Parathyroid adenoma (tissue), 2 donors: ENCODE measurements at regions not wholly inside any gene's neighbourhood (a gene's known extent, or its start where the extent isn't known, plus 50 kb on each side); places are given as distances from the start of the nearest gene placed in this dataset.
A peak's percentile ranks its signal among the peaks of the same experiment; 100 is the strongest.

ENCODE experiments used
- H2AFZ ChIP-seq: fragments of 300-600 bp; sonication (generic); one replicate; pipeline ENCODE4 v1.7.0; 2017; ENCODE audit warnings: antibody characterized with exemption, mild to moderate bottlenecking
- H3K27ac ChIP-seq: fragments of 300-600 bp; sonication (generic); one replicate; pipeline ENCODE4 v1.7.0; 2017
- H3K27me3 ChIP-seq: fragments of 300-600 bp; sonication (generic); one replicate; pipeline ENCODE4 v1.7.0; 2017; ENCODE audit warnings: low read length; ENCODE audit not compliant: control insufficient read depth, insufficient read depth
- H3K36me3 ChIP-seq: fragments of 300-600 bp; sonication (generic); one replicate; pipeline ENCODE4 v1.7.0; 2017; ENCODE audit warnings: low read length; ENCODE audit not compliant: control insufficient read depth, insufficient read depth
- H3K4me1 ChIP-seq: fragments of 300-600 bp; sonication (generic); one replicate; pipeline ENCODE4 v1.7.0; 2017; ENCODE audit warnings: control low read depth
- H3K4me2 ChIP-seq: fragments of 300-600 bp; sonication (generic); one replicate; pipeline ENCODE4 v1.7.0; 2017; ENCODE audit warnings: low read length
- H3K4me3 ChIP-seq: fragments of 300-600 bp; sonication (generic); one replicate; pipeline ENCODE4 v1.7.0; 2017; ENCODE audit warnings: low read depth, low read length
- H3K79me2 ChIP-seq: fragments of 300-600 bp; sonication (generic); one replicate; pipeline ENCODE4 v1.7.0; 2017; ENCODE audit warnings: control low read depth
- H3K9ac ChIP-seq: fragments of 300-600 bp; sonication (generic); one replicate; pipeline ENCODE4 v1.7.0; 2017; ENCODE audit warnings: mild to moderate bottlenecking
- H3K9me3 ChIP-seq: fragments of 300-600 bp; sonication (generic); one replicate; pipeline ENCODE4 v1.7.0; 2017; ENCODE audit warnings: low read length; ENCODE audit not compliant: control insufficient read depth
- CTCF ChIP-seq: fragments of 300-600 bp; sonication (generic); IDR thresholded peaks from one replicate; pipeline ENCODE4 v1.7.0; 2017; ENCODE audit warnings: antibody characterized with exemption, mild to moderate bottlenecking
- donor health status: primary hyperparathyroidism.

- Histone ChIP-seq H3K27ac (no peak overlapping the region), H3K27me3 (no peaks in the 10 kb centered on the region), H3K36me3 (no peaks in the 10 kb centered on the region), H3K4me2 (no peak overlapping the region), H3K79me2 (no peaks in the 10 kb centered on the region), H3K4me3 (no peak overlapping the region), H3K9me3 (no peaks in the 10 kb centered on the region), H2AFZ (no peak overlapping the region), H3K9ac (no peak overlapping the region), H3K4me1 (peaks cover 2% of the 10 kb centered on the region)
- no peak for TF ChIP-seq CTCF
These were observed 68.9 kb downstream of the KLF15 start for GRCh38 chr3:126288314-126288713.

- H3K4me2 ChIP-seq, result peak overlapping the region; percentile 91
- H3K4me1 ChIP-seq, result peaks cover 2% of the 10 kb centered on the region
- peak overlapping the region; percentile 82 for H2AFZ ChIP-seq
- no peaks in the 10 kb centered on the region for H3K27me3 ChIP-seq
- H3K79me2 ChIP-seq, result no peaks in the 10 kb centered on the region
- no peak overlapping the region for H3K27ac ChIP-seq
- H3K36me3 ChIP-seq, result no peaks in the 10 kb centered on the region
- no peak for TF ChIP-seq CTCF
- no peaks in the 10 kb centered on the region for H3K9me3 ChIP-seq
- H3K4me3 ChIP-seq, result peak overlapping the region; percentile 58
- no peak overlapping the region for H3K9ac ChIP-seq
These were observed 69.5 kb downstream of the KLF15 start for GRCh38 chr3:126287536-126288241.

- no peak overlapping the region for H3K9ac ChIP-seq
- TF ChIP-seq CTCF, result no peak
These were observed 70.1 kb downstream of the KLF15 start for GRCh38 chr3:126287171-126287535.

GRCh38 chr3:126285369-126285768, 71.8 kb downstream of the KLF15 start:
- H3K4me1 ChIP-seq, result peaks cover 2% of the 10 kb centered on the region
- no peak overlapping the region for H3K9ac ChIP-seq
- H3K79me2 ChIP-seq, result no peaks in the 10 kb centered on the region
- H2AFZ ChIP-seq, result no peak overlapping the region
- no peaks in the 10 kb centered on the region for H3K27me3 ChIP-seq
- no peaks in the 10 kb centered on the region for H3K36me3 ChIP-seq
- H3K4me2 ChIP-seq, result no peak overlapping the region
- TF ChIP-seq CTCF, result no peak
- H3K27ac ChIP-seq, result no peak overlapping the region
- H3K9me3 ChIP-seq, result no peaks in the 10 kb centered on the region
- no peak overlapping the region for H3K4me3 ChIP-seq

More at GRCh38 chr3:126287171-126287535, 70.1 kb downstream of the KLF15 start:
- no peaks in the 10 kb centered on the region for H3K27me3 ChIP-seq
- no peak overlapping the region for H3K27ac ChIP-seq
- H3K36me3 ChIP-seq, result no peaks in the 10 kb centered on the region
- H3K79me2 ChIP-seq, result no peaks in the 10 kb centered on the region
- peak overlapping the region; percentile 91 for H3K4me2 ChIP-seq
- no peak overlapping the region for H3K4me3 ChIP-seq
- peak overlapping the region; percentile 82 for H2AFZ ChIP-seq
- no peaks in the 10 kb centered on the region for H3K9me3 ChIP-seq
- peaks cover 2% of the 10 kb centered on the region for H3K4me1 ChIP-seq
